ENCODE measurements at regions not wholly inside any gene's neighbourhood (a gene's known extent, or its start where the extent isn't known, plus 50 kb on each side); places are given as distances from the start of the nearest gene placed in this dataset.

DNA sequence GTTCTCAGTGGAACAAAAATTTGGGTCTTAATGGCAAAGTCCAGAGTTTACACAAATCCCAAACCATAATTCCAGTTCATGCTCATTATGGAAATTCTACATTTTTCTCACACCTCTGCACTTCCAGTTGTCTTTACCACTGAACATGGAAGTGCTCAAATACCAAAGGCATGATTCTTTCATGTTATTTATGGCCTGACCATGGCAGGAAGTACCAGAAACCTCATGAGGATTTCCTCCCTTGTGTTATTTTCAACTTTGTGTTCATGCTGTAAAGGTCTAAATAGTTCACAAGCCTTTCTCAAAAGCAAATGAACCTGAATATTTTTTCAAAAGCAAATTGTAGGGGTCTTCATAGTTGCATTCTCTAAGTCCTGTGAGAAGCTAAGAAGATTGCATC, 82.0 kb upstream of the ITGA1 start:
- no peak for TF ChIP-seq CTCF (IDR thresholded peaks at IDR 0.05)
- TF ChIP-seq POLR2A (IDR thresholded peaks at IDR 0.05), result no peak
